Esophagus squamous epithelium (tissue), 5 donors: ENCODE measurements at regions not wholly inside any gene's neighbourhood (a gene's known extent, or its start where the extent isn't known, plus 50 kb on each side); places are given as distances from the start of the nearest gene placed in this dataset.

Experiments used
- DNase-seq: peaks from one replicate; lab custom pipeline; 2025; lab: John Stamatoyannopoulos, UW
- H3K27ac ChIP-seq, 4 donors: fragments of 200-600 bp; sonication (generic); one replicate each; pipeline ENCODE4 v1.5.1; 2016 to 2019; ENCODE audit warnings: mild to moderate bottlenecking in 1 of 4
- H3K27me3 ChIP-seq, 4 donors: fragments of 200-600 bp; sonication (generic); 1 replicate in 3 of 4; 2 replicates in 1 of 4; pipeline versions ENCODE4 v1.5.1 to v1.6.0; 2017 to 2021; ENCODE audit warnings: antibody characterized with exemption in 1 of 4
- H3K36me3 ChIP-seq, 3 donors: fragments of 200-600 bp; sonication (generic); one replicate each; pipeline ENCODE4 v1.5.1; 2016 to 2019
- H3K4me1 ChIP-seq, 3 donors: fragments of 200-600 bp; sonication (generic); one replicate each; pipeline ENCODE4 v1.5.1; 2017 to 2019
- H3K4me3 ChIP-seq, 4 donors: fragments of 200-600 bp; sonication (generic); 1 replicate in 3 of 4; 2 replicates in 1 of 4; pipeline ENCODE4 v1.5.1; 2016 to 2019; ENCODE audit warnings: mild to moderate bottlenecking in 2 of 4, moderate library complexity in 1 of 4
- H3K9me3 ChIP-seq, 3 donors: fragments of 200-600 bp; sonication (generic); one replicate each; pipeline ENCODE4 v1.5.1; 2016 to 2019
- CTCF ChIP-seq, 6 experiments: fragments of 450-650 bp in 4 of 6; fragments of 200-600 bp in 2 of 6; sonication (generic) in 2 of 6; IDR thresholded peaks; one replicate each; pipeline ENCODE4 v1.5.1; 2016 to 2019; ENCODE audit warnings: antibody characterized with exemption in 6 of 6, mild to moderate bottlenecking in 4 of 6, moderate library complexity in 4 of 6
- POLR2A ChIP-seq, 4 donors: fragments of 450-650 bp; IDR thresholded peaks; one replicate each; pipeline ENCODE4 v1.6.1; 2017; ENCODE audit warnings: antibody characterized with exemption in 4 of 4, mild to moderate bottlenecking in 4 of 4, moderate library complexity in 3 of 4
- WGBS, 2 donors: methylation state at CpG; one replicate each; pipeline ENCODE4 v1.1.5; 2018; 5-methylcytosine and 5-hydroxymethylcytosine counted together
- intact Hi-C: fragments of 100-400 bp; cut with DNase I; formaldehyde crosslinking; loops from one replicate; pipeline ENCODE4 v1.15.0; 2022
- donor health status: DM: yes; HTN: yes; CAD: no.

GRCh38 chr3:182063742-182064141 is 352.0 kb downstream of the SOX2 start:
- WGBS, 2 donors = 6 to 7% methylated on average over 1 of the region's 1 CpG
- H3K36me3 ChIP-seq = no peaks in the 10 kb centered on the region
- peaks cover 0 to 49% (median 4%) of the 10 kb centered on the region in 3 donors for H3K4me1 ChIP-seq
- TF ChIP-seq POLR2A (IDR thresholded peaks at IDR 0.05) (no peak), CTCF (IDR thresholded peaks at IDR 0.05) (no peak)
- DNase-seq = no peak
- H3K4me3 ChIP-seq = no peak overlapping the region
- H3K27me3 ChIP-seq = no peaks in the 10 kb centered on the region
- H3K9me3 ChIP-seq = no peaks in the 10 kb centered on the region
- H3K27ac ChIP-seq = peak overlapping the region in 3 of 4 donors; percentile 31 to 65 (median 53)
- intact Hi-C loops = no loop called here

GRCh38 chr3:182067423-182067822 is 355.7 kb downstream of the SOX2 start:
- no peak for TF ChIP-seq CTCF (IDR thresholded peaks at IDR 0.05)
- no peak for TF ChIP-seq POLR2A (IDR thresholded peaks at IDR 0.05)
- intact Hi-C loops = no loop called here

GRCh38 chr3:182078316-182078715 is 366.6 kb downstream of the SOX2 start:
- H3K36me3 ChIP-seq = no peaks in the 10 kb centered on the region
- no peak overlapping the region for H3K4me3 ChIP-seq
- no peaks in the 10 kb centered on the region for H3K27me3 ChIP-seq
- intact Hi-C loops = no loop called here
- H3K4me1 ChIP-seq = no peaks in the 10 kb centered on the region
- TF ChIP-seq CTCF (IDR thresholded peaks at IDR 0.05) = no peak
- TF ChIP-seq POLR2A (IDR thresholded peaks at IDR 0.05) = no peak
- 60 to 76% methylated on average over 3 of the region's 3 CpGs for WGBS, 2 donors
- H3K27ac ChIP-seq = no peak overlapping the region
- DNase-seq = no peak
- no peaks in the 10 kb centered on the region for H3K9me3 ChIP-seq

More at GRCh38 chr3:182067423-182067822, 355.7 kb downstream of the SOX2 start:
- WGBS, 2 donors = 59 to 63% methylated on average over 4 of the region's 4 CpGs
- no peak for DNase-seq
- Histone ChIP-seq H3K4me3 (no peak overlapping the region), H3K4me1 (peaks cover 0 to 42% (median 0%) of the 10 kb centered on the region in 3 donors), H3K27me3 (no peaks in the 10 kb centered on the region), H3K36me3 (no peaks in the 10 kb centered on the region), H3K27ac (no peak overlapping the region), H3K9me3 (no peaks in the 10 kb centered on the region)

- Histone ChIP-seq H3K27ac (no peak overlapping the region), H3K9me3 (no peaks in the 10 kb centered on the region), H3K36me3 (no peaks in the 10 kb centered on the region), H3K4me1 (no peaks in the 10 kb centered on the region), H3K4me3 (no peak overlapping the region), H3K27me3 (no peaks in the 10 kb centered on the region)
- intact Hi-C loops = no loop called here
- no peak for DNase-seq
- WGBS, 2 donors = 76 to 79% methylated on average over 5 of the region's 5 CpGs
- TF ChIP-seq CTCF (IDR thresholded peaks at IDR 0.05) = no peak
- TF ChIP-seq POLR2A (IDR thresholded peaks at IDR 0.05) = no peak
Measured at GRCh38 chr3:182078929-182079328, 367.2 kb downstream of the SOX2 start.

- intact Hi-C loops = no loop called here
- no peak for DNase-seq
- Histone ChIP-seq H3K27me3 (no peaks in the 10 kb centered on the region), H3K4me3 (no peak overlapping the region), H3K27ac (no peak overlapping the region), H3K36me3 (no peaks in the 10 kb centered on the region), H3K4me1 (no peaks in the 10 kb centered on the region), H3K9me3 (no peaks in the 10 kb centered on the region)
- 74 to 80% methylated on average over 4 of the region's 4 CpGs for WGBS, 2 donors
- TF ChIP-seq CTCF (IDR thresholded peaks at IDR 0.05) (no peak), POLR2A (IDR thresholded peaks at IDR 0.05) (no peak)
Measured at GRCh38 chr3:182081096-182081495, 369.4 kb downstream of the SOX2 start.
